Skeletal muscle satellite cell (primary cell): ENCODE measurements at regions not wholly inside any gene's neighbourhood (a gene's known extent, or its start where the extent isn't known, plus 50 kb on each side); places are given as distances from the start of the nearest gene placed in this dataset.
"Not testable (repeated sequence)": the region's sequence is repeated elsewhere in the genome, so short reads cannot be mapped to it uniquely, and the experiment has no call there.

ENCODE experiments used
- H3K27me3 ChIP-seq: 2 replicates; pipeline ENCODE4 v1.7.0; 2013; ENCODE audit warnings: low read length; ENCODE audit not compliant: control insufficient read depth, insufficient read depth
- H3K36me3 ChIP-seq: 2 replicates; pipeline ENCODE4 v1.7.0; 2013; ENCODE audit warnings: mild to moderate bottlenecking, control low read depth, low read length; ENCODE audit not compliant: insufficient read depth
- H3K4me1 ChIP-seq: 2 replicates; pipeline ENCODE4 v1.7.0; 2013; ENCODE audit warnings: low read length; ENCODE audit not compliant: control insufficient read depth, insufficient read depth
- H3K4me2 ChIP-seq: 2 replicates; pipeline ENCODE4 v1.7.0; 2013; ENCODE audit warnings: mild to moderate bottlenecking, low read length
- H3K4me3 ChIP-seq: 2 replicates; pipeline ENCODE4 v1.7.0; 2013; ENCODE audit warnings: low read length
- H3K9ac ChIP-seq: 2 replicates; pipeline ENCODE4 v1.7.0; 2013; ENCODE audit warnings: mild to moderate bottlenecking, low read depth, low read length, moderate library complexity
- H3K9me3 ChIP-seq: replicated peaks from 2 replicates; pipeline ENCODE4 v1.7.0; 2013; ENCODE audit warnings: mild to moderate bottlenecking, control low read depth, low read length

- H3K9ac ChIP-seq, H3K4me2 ChIP-seq, H3K27me3 ChIP-seq, H3K36me3 ChIP-seq, H3K4me1 ChIP-seq, H3K9me3 ChIP-seq, H3K4me3 ChIP-seq: not testable (repeated sequence)
Observed at GRCh38 chr7:63856466-63856865, 142.2 kb upstream of the ZNF722 start.

GRCh38 chr7:63867127-63867526, 131.5 kb upstream of the ZNF722 start:
- no peaks in the 10 kb centered on the region for H3K36me3 ChIP-seq
- no peak overlapping the region for H3K4me3 ChIP-seq
- H3K4me1 ChIP-seq, result no peaks in the 10 kb centered on the region
- H3K27me3 ChIP-seq, result no peaks in the 10 kb centered on the region
- no peak overlapping the region for H3K9ac ChIP-seq
- H3K4me2 ChIP-seq, result no peak overlapping the region
- no peaks in the 10 kb centered on the region for H3K9me3 ChIP-seq

GRCh38 chr7:63874242-63874641, 124.4 kb upstream of the ZNF722 start:
- H3K36me3 ChIP-seq, H3K9ac ChIP-seq, H3K4me3 ChIP-seq, H3K27me3 ChIP-seq, H3K4me1 ChIP-seq, H3K4me2 ChIP-seq: not testable (repeated sequence)
- H3K9me3 ChIP-seq, result peaks cover 19% of the 10 kb centered on the region

- Histone ChIP-seq H3K27me3 (no peaks in the 10 kb centered on the region), H3K4me1 (no peaks in the 10 kb centered on the region), H3K4me3 (no peak overlapping the region), H3K9ac (no peak overlapping the region), H3K36me3 (no peaks in the 10 kb centered on the region), H3K9me3 (peaks cover 31% of the 10 kb centered on the region), H3K4me2 (no peak overlapping the region)
Observed at GRCh38 chr7:63876707-63877322, 121.8 kb upstream of the ZNF722 start.

GRCh38 chr7:63887031-63887430, 111.6 kb upstream of the ZNF722 start:
- Histone ChIP-seq H3K4me3 (no peak overlapping the region), H3K9ac (no peak overlapping the region), H3K36me3 (no peaks in the 10 kb centered on the region), H3K4me1 (no peaks in the 10 kb centered on the region), H3K9me3 (peaks cover 17% of the 10 kb centered on the region), H3K4me2 (no peak overlapping the region), H3K27me3 (no peaks in the 10 kb centered on the region)

GRCh38 chr7:63899691-63900393, 98.8 kb upstream of the ZNF722 start:
- Histone ChIP-seq H3K4me3 (peak overlapping the region; percentile 54), H3K9me3 (peaks cover 8% of the 10 kb centered on the region), H3K9ac (no peak overlapping the region), H3K4me2 (peak overlapping the region; percentile 50), H3K36me3 (no peaks in the 10 kb centered on the region), H3K27me3 (no peaks in the 10 kb centered on the region), H3K4me1 (no peaks in the 10 kb centered on the region)

GRCh38 chr7:63900394-63901203, 98.0 kb upstream of the ZNF722 start:
- Histone ChIP-seq H3K9ac (no peak overlapping the region), H3K36me3 (no peaks in the 10 kb centered on the region), H3K27me3 (no peaks in the 10 kb centered on the region), H3K4me3 (peak overlapping the region; percentile 54), H3K4me1 (no peaks in the 10 kb centered on the region), H3K4me2 (peak overlapping the region; percentile 50), H3K9me3 (peaks cover 8% of the 10 kb centered on the region)

GRCh38 chr7:63901204-63901506, 97.5 kb upstream of the ZNF722 start:
- not testable (repeated sequence) for H3K36me3 ChIP-seq, H3K27me3 ChIP-seq, H3K4me1 ChIP-seq, H3K9ac ChIP-seq, H3K9me3 ChIP-seq
- H3K4me2 ChIP-seq, result peak overlapping the region; percentile 50
- H3K4me3 ChIP-seq, result peak overlapping the region; percentile 54

- Histone ChIP-seq H3K4me3 (no peak overlapping the region), H3K9ac (no peak overlapping the region), H3K9me3 (peaks cover 4% of the 10 kb centered on the region), H3K4me1 (no peaks in the 10 kb centered on the region), H3K27me3 (no peaks in the 10 kb centered on the region), H3K36me3 (no peaks in the 10 kb centered on the region), H3K4me2 (no peak overlapping the region)
Observed at GRCh38 chr7:63918986-63919385, 79.7 kb upstream of the ZNF722 start.

- H3K9me3 ChIP-seq, result peaks cover 11% of the 10 kb centered on the region
- no peaks in the 10 kb centered on the region for H3K27me3 ChIP-seq
- H3K9ac ChIP-seq, result no peak overlapping the region
- H3K4me1 ChIP-seq, result no peaks in the 10 kb centered on the region
- H3K36me3 ChIP-seq, result no peaks in the 10 kb centered on the region
- H3K4me2 ChIP-seq, result no peak overlapping the region
- no peak overlapping the region for H3K4me3 ChIP-seq
Observed at GRCh38 chr7:63925262-63925625, 73.4 kb upstream of the ZNF722 start.

- no peaks in the 10 kb centered on the region for H3K4me1 ChIP-seq
- peak overlapping the region; percentile 66 for H3K4me3 ChIP-seq
- no peak overlapping the region for H3K9ac ChIP-seq
- H3K36me3 ChIP-seq, result no peaks in the 10 kb centered on the region
- H3K4me2 ChIP-seq, result peak overlapping the region; percentile 64
- peaks cover 15% of the 10 kb centered on the region for H3K9me3 ChIP-seq
- H3K27me3 ChIP-seq, result no peaks in the 10 kb centered on the region
Observed at GRCh38 chr7:63925626-63926460, 72.8 kb upstream of the ZNF722 start.
